NCI-H2196 (cell line): ENCODE measurements at regions not wholly inside any gene's neighbourhood (a gene's known extent, or its start where the extent isn't known, plus 50 kb on each side); places are given as distances from the start of the nearest gene placed in this dataset.
"Not testable (repeated sequence)": the region's sequence is repeated elsewhere in the genome, so short reads cannot be mapped to it uniquely, and the experiment has no call there.

Experiments
- DNase-seq: peaks from one replicate; lab custom pipeline; 2025; ENCODE audit not compliant: unreplicated experiment; lab: John Stamatoyannopoulos, UW

DNA sequence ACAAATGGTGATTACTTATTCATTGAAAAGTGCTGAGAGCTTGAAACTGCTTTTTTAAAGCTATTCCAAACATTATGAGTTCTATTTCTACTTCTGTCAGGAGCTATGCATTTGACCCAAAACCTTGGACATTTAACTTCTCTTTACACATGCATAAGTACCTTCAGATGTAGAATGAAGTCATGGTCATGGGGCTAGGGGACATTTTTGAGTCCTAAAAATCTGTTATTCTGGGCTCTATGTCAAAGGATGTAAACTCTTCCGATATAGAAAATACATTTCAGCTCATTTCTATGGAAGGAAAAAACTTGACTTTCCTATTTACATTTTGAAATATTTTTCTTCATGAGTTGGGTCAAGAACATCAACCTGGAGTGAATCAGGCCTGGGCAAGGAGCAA is 179.5 kb upstream of the CXCL12 start:
- no peak for DNase-seq

DNA sequence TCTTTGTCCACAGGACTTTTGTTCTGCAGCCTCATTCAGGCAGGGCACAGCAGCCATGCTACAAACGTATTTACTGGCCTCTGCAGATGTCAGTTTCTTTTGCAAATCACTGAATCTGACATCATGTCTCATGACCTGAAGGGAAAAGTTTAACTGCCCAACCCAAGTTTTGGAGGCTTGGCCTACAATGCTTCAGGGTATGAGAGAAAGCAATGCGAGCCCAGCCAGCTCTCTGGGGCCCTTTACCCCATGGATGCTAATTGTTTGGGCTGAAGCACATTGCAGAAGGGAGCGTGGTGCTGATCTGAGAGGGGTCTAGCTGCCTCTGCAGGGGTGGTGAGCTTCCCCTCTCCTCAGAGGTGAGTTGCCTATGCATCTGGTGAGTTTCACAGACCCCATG is 179.9 kb upstream of the CXCL12 start:
- DNase-seq = no peak

DNA sequence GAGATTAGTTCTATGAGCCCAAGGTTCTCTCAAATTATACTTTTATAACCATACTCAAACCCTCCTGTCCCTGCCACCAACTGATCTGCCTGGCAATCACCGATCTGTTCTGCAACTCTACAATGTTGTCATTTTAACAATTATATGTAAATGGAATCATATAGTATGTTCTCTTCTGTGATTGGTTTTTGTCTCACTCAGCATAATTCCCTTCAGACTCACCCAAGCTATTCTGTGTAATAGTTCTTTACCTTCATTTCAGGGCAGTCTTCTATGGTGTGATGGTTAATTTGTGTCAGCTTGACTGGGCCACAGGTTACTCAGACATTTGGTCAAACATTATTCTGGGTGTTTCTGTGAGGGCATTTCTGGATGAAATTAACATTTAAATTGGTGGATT is 181.9 kb upstream of the CXCL12 start:
- DNase-seq = no peak

DNA sequence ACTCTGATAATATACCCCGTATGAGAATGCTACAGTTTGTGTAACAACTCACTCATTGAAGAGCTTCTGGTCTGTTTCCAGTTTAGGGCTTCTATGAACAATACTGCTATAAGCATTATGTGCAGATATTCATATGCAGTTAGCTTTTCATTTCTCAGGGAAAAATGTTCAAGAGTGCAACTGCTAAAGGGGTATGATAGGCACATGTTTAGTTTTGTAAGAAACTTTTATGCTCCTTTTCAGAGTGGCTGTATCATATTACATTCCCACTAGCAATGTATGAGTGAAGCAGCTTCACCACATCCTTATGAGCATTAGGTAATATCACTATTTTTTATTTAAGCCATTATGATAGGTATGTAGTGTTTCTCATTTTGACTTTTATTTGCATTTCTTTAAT is 182.6 kb upstream of the CXCL12 start:
- no peak for DNase-seq

DNA sequence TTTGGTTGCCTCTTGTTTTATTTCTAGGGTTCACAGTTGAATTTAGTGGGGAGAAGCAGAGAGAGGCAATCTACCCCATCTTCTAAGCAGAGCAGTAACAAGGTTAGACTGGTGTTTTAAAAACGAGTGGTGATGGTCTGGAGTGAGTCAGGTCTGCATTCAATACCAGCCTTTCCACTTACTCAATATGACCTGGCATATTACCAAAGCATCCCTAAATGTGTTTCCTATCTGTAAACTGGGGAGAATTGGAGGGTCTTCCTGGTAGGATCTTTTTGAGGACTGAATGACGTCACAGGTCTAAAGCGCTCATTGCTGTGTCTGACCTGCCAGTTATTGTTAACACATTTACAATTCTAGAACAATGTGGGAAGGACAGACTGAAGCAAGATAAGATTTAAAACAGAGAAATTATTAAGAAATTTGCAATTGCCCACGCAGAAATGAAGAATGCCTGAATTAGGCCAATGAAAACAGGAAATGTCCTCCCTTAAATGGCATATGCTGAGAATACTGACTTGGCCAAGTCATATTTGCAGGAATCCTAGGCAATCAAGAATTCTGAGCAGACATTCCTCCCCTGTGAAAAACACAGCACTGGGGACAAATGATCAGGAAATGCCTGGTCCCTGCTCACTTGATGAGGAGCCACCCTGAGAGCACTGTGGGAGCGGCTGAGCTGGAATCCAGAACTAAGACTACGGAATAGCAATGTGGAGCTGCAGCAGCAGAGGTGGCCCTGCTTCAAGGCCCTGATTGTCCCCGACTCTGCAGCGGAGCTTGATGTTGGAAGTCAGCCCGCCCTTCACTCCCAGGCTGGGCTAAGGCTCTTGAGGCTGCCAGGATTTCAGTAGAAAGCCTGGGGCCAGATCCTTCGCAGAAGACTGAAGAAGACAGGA is 184.5 kb upstream of the CXCL12 start:
- DNase-seq = no peak

DNA sequence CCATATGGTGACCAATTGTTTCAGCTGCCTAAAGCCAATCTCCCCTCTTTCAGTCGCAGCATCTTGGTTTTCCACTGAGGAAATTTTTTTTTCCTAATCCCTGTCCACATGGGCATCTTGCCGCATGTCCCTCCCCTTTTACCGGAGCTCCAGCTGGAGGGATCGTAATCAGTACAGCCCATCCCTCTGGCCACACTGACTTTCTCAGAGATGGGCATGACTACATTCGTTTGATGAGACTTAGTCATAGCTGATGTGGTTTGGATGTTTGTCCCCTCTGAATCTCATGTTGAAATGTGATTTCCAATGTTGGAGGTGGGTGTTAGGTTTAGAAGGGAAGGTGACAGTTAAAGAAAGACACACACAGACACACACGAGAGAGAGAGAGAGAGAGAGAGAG is 186.8 kb upstream of the CXCL12 start:
- DNase-seq = no peak

DNA sequence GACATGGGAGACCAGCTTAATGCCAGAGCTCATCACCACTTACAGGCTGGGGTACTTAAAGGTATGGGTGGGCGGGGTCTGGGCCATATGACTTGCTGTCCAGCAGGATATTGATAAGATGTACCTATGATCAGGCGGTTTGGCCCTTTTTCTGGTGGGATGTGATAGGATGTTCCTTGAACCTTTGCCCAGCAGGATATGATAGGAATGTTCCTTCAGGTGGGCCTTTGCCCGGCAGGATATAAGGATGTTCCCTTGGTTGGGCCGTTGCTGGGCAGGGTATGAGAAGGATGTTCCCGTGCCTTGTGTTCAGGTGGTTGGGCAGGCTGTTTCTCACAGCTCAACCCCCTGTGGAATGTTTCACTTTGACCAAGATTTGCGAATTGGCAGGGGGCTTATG is 187.2 kb upstream of the CXCL12 start:
- no peak for DNase-seq

DNA sequence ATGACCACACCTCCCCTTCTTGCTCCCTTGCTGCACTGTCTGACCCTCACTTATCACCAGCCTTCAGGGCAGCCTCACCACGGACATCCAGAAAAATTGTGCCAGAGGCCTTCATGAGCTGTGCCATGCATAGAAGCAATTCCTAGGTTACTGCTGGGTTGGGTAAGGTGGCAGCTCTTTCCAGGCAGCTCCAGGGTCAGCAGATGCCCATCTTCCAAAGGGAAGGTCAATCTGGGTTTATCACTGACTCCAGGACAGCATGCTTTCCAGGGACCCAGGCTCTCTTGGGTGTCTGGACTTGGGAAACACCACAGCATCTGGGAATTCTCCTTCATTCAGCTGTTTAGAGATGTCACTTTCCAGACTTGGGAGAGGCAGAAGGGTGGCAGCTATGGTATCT is 188.9 kb upstream of the CXCL12 start:
- no peak for DNase-seq

DNA sequence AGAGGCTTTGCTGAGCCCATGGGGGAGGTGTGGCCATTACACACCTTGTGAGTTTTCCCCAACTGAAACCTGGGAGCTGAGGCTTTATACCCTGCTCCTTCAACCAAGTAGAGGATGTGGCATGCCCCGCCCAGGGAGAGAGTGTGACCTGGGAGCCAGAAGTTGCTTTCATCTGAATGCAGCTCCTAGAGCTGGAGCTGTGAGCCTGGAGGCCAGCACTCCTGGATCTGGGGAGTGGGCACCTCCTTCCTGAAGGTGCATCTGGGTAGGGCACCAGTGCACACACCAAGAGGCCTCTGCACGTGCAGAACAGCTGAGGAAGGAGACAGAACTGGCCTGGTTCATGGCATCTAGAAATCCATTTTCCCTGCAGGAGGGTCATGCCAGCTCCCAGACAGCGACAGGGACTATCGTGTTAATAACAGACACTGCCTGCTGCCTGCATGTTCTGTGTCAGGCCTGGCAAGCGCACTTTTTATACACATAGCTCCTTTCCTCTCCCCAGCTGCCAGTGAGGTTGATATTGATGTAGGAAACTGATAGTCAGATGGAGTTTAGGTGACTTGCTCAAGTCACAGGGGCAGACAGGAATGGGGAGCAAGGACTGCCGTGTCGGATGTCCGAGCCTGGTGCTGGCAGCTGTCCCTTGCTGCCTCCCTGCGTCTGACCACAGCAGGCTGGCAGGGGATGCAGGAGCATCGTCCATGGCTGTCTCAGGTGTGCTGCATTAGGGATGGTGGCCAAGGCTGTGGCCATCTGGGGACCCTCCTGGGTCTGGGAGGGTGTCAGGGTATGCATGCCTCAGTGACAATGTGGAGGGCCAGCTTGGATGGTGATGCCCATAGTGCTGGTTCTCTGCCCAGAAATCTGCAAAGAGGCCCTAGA is 189.9 kb upstream of the CXCL12 start:
- DNase-seq = no peak

DNA sequence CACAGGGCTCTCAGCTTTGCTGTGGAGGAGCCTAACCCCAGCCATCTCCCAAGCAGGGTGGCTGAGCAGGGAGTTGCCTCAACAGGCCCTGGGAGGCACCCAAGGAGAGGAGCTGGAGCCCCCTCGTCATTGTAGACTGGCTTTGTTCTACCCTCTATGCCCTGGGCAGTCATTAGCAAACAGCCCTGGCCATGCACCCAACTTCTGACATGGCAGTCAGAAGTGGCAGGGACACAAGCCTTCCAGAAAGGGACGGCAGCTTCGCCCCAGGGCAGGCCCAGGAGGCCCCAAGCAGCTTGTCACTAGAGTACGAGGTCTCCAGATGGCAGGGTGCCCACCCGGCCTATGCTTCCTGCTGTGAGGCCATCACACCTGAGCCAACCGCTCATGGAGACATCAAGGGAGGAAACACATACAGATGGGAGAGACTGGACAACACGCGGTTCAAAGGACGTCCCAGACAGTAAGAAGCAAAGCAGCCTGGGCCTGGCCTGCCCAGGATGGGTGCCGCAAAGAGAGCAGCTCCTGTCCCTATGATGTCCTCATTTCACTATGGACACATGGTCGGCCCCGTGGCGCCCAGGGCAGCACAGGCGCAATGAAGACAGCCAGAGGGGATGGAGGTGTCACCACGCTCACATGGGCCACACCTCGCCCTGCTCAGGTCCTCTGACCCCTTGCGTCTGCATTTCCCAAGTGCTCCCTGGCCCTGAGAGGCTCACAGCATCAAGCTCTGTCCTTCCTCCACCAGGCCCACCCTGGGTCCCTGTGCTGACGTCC is 190.9 kb upstream of the CXCL12 start:
- DNase-seq = no peak

DNA sequence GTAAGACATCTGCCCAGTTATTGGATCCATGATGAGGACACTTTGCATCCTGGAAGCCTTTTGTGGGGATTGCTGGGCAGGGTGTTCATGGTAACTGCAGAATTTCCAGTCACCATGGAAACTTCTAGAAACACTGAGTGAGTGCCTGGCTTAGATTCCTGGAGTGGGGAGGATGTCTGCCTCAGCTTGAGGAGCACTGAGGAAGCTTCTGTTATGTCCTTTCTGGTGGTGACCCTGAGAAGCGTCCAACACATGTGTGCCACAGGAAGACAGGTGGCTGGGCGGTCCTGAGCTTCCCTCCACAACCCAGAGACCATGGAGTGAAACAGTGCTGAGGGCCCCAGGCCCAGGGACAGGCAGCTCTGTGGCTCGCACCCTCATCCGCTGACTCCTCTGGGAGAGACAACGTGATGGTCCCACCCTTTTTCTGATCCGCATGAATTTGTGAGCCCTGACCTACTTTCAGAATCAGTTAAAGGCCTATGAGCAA is 191.8 kb upstream of the CXCL12 start:
- no peak for DNase-seq

DNA sequence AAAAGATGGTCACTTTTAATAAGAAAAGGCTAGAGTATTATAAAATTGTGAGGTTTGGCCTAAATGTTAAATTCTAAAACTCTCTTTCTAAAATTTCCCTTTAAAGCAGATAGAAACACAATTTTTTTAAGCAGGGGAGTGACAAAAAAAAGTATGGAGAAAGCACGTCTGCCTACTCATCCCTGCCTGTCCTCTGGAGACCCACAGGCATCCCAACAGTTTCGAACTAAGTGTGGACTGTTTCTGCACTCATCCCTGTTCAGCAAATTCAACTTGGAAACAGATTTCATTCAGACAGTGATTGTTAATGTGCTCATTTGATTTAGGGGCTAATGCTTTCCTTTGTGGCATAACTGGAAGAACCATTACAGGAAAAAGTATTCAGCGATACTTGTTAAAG is 192.6 kb upstream of the CXCL12 start:
- no peak for DNase-seq

DNA sequence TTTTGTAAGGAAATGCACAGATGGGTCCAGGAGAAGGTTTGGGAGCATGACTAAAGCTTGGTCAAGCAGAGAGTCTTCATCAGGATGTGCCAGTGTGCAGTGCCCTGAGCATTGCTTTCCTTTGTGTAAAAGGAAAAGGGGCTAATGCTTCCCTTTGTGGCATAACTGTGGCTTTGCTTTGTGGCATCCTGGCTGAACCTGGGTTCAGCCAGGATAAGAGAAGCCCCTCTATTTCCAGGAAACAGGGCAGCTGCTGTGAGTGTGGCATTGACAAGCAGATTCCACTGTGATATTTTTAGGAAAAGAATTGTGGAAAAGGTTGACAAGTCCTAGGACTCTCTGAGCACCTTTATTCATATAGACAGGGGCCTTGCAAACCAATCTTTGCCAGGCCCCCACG is 193.4 kb upstream of the CXCL12 start:
- no peak for DNase-seq

DNA sequence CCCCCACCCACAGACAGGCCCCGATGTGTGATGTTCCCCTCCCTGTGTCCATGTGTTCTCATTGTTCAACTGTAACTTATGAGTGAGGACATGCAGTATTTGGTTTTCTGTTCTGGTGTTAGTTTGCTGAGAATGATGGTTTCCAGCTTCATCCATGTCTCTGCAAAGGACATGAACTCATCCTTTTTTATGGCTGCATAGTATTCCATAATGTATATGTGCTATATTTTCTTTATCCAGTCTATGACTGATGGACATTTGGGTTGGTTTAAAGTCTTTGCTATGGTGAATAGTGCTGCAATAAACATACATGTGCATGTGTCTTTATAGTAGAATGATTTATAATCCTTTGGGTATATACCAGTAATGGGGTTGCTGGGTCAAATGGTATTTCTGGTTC is 194.1 kb upstream of the CXCL12 start:
- DNase-seq = not testable (repeated sequence)

DNA sequence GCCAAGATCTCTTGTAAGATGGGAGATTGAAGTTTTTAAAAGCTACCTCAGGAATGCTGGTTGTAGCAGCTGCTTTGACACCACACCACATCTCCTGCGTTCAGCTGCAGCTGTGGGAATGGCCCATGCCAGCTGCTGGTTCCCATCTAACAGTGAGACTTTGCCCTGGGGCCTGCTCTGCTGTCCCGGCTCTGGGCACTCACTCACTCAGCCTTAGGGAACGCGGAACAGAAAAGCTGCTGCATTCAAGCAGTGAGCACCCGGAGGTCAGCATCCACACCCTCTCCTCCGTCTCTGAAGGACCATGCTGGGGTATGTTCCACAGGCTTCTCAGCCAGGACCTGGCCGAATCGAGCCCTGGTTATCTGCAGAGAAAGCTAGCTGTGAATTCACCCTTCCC is 197.1 kb upstream of the CXCL12 start:
- no peak for DNase-seq

DNA sequence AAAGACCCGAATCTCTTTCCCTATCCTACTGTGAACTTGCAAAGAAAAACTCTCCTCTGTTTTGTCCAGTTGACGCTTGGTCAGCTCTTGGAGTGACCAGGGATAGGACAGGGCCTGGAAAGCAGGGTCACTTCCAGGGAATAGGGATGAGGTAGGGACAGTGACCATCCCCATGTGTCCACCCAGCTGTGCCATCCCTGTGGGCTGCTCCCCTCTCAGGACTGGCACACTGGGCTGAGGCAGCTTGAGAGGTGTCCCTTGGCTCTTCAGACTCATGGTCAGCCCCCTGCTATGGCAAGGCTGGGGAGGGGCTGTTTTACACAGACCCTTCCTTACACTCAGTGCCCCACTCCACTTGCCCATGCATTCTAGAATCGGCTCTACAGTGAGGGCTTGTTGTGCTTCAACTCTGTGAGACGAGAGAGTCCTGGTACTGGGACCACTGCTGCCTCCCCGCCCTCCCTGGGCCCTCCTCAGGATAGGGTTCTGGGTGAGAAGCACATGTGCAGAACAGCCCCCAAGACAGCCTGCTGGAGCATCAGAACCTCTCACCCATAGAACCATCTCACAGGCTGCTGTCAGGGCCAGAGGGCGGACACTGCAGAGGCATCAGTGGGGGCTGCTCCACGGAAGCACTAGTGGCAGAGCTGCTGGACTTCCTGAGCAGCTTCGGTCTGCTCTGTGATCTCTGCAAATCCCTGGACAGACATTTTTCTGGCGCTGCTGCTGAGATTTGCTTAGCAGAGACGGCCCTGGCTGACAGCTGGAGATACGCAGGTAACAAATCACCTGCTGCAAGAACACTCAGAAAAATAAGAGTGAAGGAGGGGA is 202.8 kb upstream of the CXCL12 start:
- DNase-seq = no peak

DNA sequence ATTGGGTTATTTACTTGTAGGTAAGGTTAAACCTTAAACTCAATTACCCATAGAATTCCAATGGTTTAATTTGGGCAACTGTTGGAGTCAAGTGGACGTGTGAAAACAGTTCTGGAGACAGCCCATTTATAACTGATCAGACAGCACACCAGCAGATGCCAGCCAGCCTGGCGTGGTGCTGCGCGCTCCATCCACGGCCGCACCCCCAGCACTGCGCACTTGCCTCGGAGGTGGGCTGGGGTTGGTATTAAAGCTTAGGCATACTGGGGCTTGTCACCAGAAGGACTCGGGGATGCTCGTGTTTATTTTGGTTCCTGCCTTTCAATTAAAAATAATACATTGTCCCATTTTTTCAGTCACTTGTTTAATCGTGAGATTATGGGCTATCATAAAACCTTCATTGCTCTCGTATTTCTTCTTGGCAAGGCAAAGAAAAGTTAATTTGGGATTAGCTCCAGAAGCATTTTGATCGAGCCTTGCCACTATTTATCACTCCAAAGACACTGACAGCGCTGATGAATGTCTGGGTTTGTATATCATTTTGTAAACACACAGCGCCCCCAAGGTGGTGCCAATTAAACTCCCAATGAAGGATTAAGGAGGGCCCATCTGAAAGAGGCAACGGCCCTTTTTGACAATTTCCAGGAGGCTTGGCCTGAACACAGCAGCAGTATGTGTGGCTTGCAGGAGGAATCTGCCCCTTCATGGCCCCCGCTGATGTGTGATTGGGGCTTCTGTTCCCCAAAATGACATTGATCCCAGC is 204.5 kb upstream of the CXCL12 start:
- DNase-seq = no peak

DNA sequence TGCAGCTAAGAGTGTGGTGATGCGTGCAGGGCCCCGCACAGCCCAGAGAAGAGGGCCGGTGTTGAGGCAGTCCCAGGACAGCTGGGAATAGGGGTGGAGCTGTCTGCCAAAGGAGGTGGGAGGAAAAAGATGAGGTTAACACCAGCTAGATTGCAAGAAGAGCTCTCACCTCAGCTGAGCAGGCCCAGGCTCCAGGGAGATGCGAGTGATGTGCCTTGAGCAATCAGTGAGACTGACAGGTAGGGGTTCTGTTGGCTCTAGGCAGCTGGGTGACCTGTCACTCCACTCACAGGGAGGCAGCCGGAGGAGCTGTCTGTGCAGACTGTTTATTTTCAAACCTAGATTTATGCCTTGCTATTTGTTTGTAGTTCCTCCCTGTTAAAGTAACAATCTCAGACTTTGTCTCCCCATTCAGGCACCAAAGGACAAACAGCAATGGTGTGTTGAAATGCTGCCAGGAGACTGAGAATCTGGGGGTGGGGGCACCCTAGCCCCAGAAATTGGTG is 205.1 kb upstream of the CXCL12 start:
- DNase-seq = no peak

DNA sequence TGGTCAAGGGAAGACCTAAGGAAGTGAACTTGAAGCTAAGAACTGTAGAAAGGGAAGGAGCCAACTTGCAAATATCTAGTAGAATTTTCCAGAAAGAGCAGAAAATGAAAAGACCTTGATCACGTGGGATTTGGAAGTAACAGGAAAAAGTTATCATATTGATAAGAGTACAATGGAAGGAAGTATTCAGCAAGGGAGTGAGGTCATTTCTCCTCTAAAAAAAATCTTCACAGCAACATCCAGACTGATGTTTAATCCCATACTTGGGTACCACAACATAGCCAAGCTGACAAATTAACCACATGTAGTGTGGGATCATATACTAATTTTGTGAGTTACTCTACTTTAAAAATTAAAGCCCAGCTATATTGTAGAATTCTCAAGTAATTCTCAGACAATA is 207.0 kb upstream of the CXCL12 start:
- DNase-seq = no peak
